ENCODE measurements at regions not wholly inside any gene's neighbourhood (a gene's known extent, or its start where the extent isn't known, plus 50 kb on each side); places are given as distances from the start of the nearest gene placed in this dataset.
A peak's percentile ranks its signal among the peaks of the same experiment; 100 is the strongest.

DNA sequence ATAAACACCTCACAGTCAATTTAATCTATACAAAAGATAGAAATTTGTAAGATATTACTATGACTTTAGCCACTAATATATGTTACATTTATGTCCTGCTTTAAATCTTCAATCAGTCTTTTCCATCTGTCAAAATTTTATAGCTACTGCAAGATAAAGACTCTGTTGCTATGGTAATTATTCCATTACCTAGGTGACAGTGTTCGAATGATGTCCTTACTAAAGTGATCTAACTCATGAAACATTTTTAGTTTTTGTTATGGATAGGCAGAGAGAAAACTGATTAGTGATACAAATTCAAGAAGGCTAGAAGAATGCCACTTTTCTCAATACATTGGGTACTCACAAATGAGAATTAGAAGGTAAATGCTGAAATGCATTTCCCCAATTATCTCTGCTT, 359.9 kb upstream of the FSHR start:
- Histone ChIP-seq H3K4me3 (replicated peaks; ENCODE audit: low read depth, low read length) (no peak overlapping the region), H3K27me3 (replicated peaks; ENCODE audit: control insufficient read depth, insufficient read depth, low read length) (no peaks in the 10 kb centered on the region), H3K36me3 (ENCODE audit: control insufficient read depth, insufficient read depth, low read length) (no peaks in the 10 kb centered on the region)
- DNase-seq (ENCODE audit: extremely low read depth, insufficient read length): no peak
- TF ChIP-seq, protein P1, sequence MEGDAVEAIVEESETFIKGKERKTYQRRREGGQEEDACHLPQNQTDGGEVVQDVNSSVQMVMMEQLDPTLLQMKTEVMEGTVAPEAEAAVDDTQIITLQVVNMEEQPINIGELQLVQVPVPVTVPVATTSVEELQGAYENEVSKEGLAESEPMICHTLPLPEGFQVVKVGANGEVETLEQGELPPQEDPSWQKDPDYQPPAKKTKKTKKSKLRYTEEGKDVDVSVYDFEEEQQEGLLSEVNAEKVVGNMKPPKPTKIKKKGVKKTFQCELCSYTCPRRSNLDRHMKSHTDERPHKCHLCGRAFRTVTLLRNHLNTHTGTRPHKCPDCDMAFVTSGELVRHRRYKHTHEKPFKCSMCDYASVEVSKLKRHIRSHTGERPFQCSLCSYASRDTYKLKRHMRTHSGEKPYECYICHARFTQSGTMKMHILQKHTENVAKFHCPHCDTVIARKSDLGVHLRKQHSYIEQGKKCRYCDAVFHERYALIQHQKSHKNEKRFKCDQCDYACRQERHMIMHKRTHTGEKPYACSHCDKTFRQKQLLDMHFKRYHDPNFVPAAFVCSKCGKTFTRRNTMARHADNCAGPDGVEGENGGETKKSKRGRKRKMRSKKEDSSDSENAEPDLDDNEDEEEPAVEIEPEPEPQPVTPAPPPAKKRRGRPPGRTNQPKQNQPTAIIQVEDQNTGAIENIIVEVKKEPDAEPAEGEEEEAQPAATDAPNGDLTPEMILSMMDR (IDR thresholded peaks at IDR 0.05; ENCODE audit: insufficient read depth, low read length, poor library complexity, severe bottlenecking): no peak

DNA sequence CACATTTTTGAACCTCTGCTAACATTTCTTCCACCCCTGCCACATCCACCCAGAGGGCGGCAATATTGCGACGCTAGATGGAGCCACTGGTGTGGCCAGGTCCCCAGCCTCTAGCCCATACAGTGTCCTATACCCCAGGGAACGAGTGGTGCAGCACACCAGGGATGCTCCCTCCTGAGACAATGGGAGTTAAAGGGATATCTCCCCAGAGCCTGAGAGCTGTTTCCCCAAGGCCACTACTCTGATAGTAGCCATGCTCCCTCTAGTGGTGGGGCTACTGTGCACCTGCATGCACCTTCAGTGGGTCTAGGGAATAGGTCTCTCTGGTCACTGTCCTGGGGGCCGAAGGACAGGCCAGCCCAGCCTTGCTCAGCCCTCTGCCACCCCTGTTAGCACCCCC, 336.4 kb upstream of the FSHR start:
- H3K36me3 ChIP-seq (ENCODE audit: control insufficient read depth, insufficient read depth, low read length): no peaks in the 10 kb centered on the region
- H3K4me3 ChIP-seq (replicated peaks; ENCODE audit: low read depth, low read length): no peak overlapping the region
- DNase-seq (ENCODE audit: extremely low read depth, insufficient read length): peak; percentile 6
- H3K27me3 ChIP-seq (replicated peaks; ENCODE audit: control insufficient read depth, insufficient read depth, low read length): no peaks in the 10 kb centered on the region
- TF ChIP-seq, protein P1 (IDR thresholded peaks at IDR 0.05; ENCODE audit: insufficient read depth, low read length, poor library complexity, severe bottlenecking): peak; percentile 87

DNA sequence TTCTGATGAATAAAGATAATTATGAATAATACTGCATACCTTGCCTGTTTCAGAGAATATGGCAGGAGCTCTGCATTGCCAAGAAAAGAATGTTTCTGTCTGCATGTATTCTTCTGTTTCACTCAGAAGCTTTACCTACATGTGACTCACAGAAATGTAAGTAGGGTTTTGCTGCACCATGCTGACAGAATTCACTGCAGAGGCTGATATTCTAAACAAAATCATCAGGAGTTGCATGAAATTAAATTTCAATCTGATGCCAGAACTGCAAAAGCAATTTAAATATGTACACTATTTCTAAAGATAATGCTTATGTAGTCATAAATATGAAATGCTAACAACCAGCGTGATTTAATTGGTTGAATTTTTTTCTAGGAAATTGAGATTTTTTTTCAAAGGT, 332.8 kb upstream of the FSHR start:
- TF ChIP-seq, protein P1 (IDR thresholded peaks at IDR 0.05; ENCODE audit: insufficient read depth, low read length, poor library complexity, severe bottlenecking): no peak
- no peak overlapping the region for H3K4me3 ChIP-seq (replicated peaks; ENCODE audit: low read depth, low read length)
- H3K36me3 ChIP-seq (ENCODE audit: control insufficient read depth, insufficient read depth, low read length): no peaks in the 10 kb centered on the region
- H3K27me3 ChIP-seq (replicated peaks; ENCODE audit: control insufficient read depth, insufficient read depth, low read length): no peaks in the 10 kb centered on the region
- no peak for DNase-seq (ENCODE audit: extremely low read depth, insufficient read length)

DNA sequence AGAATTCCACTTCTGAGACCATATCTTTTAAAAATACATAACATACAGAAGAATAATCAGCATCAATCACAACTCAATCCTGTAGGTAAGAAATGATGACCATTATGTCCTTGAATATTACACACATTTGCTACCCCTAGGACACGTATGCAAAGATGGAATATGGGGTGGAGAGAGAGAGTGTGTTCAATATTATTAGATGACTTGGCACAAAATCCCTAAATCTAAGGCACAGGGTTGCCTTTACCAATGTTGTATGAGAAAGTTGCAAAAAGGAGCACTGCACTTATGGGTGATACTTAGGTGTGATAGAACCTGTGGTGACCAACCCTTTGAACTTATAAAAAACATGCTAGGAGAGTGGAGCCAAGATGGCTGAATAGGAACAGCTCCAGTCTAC, 326.2 kb upstream of the FSHR start:
- DNase-seq (ENCODE audit: extremely low read depth, insufficient read length): no peak
- Histone ChIP-seq H3K36me3 (ENCODE audit: control insufficient read depth, insufficient read depth, low read length) (no peaks in the 10 kb centered on the region), H3K27me3 (replicated peaks; ENCODE audit: control insufficient read depth, insufficient read depth, low read length) (no peaks in the 10 kb centered on the region), H3K4me3 (replicated peaks; ENCODE audit: low read depth, low read length) (no peak overlapping the region)
- TF ChIP-seq, protein P1 (IDR thresholded peaks at IDR 0.05; ENCODE audit: insufficient read depth, low read length, poor library complexity, severe bottlenecking): no peak

DNA sequence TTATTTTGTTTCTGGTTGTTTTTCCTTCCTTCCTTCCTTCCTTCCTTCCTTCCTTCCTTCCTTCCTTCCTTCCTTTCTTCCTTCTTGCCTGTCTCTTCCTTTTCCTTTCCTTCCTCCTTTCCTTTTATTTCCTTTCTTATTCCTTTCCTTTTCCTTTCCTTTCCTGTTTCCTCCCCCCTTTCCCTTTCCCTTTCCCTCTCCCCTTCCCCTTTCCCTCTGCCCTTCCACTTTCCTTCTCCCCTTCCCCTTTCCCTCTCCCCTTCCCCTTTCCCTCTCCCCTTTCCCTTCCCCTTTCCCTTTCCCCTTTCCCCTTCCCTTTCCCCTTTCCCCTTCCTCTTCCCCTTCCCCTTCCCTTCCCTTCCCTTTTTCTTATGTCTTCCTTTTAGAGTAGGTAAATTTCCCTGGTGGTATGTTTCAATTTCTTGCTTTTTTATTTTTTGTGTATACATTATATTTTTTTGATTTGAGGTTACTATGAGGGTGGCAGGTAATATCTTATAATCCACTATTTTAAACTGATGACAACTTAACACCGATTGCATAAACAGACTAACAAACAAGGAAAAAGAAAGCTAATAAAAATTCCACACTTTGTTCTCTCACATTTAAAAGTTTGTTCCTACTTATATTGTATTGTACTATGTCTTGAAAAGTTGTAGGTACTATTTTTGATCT, 311.0 kb upstream of the FSHR start:
- H3K4me3 ChIP-seq (replicated peaks; ENCODE audit: low read depth, low read length): no peak overlapping the region
- TF ChIP-seq, protein P1 (IDR thresholded peaks at IDR 0.05; ENCODE audit: insufficient read depth, low read length, poor library complexity, severe bottlenecking): no peak
- H3K27me3 ChIP-seq (replicated peaks; ENCODE audit: control insufficient read depth, insufficient read depth, low read length): no peaks in the 10 kb centered on the region
- no peaks in the 10 kb centered on the region for H3K36me3 ChIP-seq (ENCODE audit: control insufficient read depth, insufficient read depth, low read length)
- DNase-seq (ENCODE audit: extremely low read depth, insufficient read length): no peak

Data from GM06990 (cell line).